GM18907 (cell line): ENCODE measurements at regions not wholly inside any gene's neighbourhood (a gene's known extent, or its start where the extent isn't known, plus 50 kb on each side); places are given as distances from the start of the nearest gene placed in this dataset.

Experiments
- ATAC-seq: cut with Tn5 transposase; IDR thresholded peaks from one replicate; pipeline ENCODE4 v1.9.1; 2021; ENCODE audit warnings: mild to moderate bottlenecking, moderate library complexity; ENCODE audit not compliant: unreplicated experiment

DNA sequence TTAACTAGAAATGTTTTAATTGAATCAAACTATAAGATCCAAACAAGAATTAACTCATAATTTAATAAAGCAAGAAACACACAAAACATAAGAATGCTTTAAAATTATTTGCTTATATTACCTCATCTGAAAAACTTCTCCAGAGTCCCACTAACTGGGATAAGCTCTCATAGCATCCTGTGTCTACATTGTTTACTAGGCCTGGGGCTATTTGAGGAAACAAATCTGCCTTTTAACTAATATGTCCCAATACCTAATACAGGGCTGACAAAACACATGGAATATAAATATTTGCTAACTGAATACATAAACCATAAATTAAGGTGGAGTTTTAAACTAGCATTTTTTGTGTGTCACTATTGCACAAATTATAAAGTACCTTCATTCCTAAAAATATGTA is 1399.8 kb upstream of the SLC10A2 start:
- no peak for ATAC-seq

DNA sequence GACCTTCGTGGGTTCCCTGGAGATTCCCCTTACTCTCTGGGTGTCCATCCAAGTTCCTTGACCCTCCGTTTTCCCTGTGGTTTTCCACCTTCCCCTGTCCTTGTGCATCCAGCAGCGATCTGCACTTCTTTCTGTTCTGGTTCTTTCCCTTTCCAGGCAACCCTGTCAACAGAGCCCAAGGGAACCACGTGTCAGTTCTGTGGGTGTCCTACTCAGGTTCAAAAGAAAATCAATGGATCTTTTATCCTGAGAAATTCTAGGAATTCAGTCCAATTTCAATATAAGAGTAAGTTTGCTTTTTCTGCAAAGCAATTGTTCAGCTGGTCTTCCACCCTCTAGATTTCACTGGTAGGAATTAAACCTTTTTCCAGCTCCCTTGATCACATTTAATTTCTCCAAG is 1394.8 kb upstream of the SLC10A2 start:
- ATAC-seq, result no peak

DNA sequence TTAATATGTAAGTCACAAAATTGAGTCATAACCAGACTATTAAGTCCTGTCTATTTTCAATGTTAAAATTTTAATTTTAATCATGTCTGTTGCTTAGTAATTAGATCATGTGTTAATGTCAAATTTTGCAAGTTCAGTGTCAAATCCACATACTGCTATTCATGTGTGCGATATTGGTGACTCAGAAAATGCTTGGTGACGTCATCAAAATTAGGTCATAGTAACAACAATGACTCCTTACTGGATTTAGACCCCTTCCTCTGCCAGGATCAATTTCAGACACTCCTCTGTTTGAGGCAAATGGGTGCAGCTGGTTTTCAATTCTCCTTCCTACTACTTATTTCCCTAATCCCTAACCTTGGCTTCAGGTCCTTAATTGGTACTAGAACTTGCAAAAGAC is 1394.3 kb upstream of the SLC10A2 start:
- no peak for ATAC-seq

DNA sequence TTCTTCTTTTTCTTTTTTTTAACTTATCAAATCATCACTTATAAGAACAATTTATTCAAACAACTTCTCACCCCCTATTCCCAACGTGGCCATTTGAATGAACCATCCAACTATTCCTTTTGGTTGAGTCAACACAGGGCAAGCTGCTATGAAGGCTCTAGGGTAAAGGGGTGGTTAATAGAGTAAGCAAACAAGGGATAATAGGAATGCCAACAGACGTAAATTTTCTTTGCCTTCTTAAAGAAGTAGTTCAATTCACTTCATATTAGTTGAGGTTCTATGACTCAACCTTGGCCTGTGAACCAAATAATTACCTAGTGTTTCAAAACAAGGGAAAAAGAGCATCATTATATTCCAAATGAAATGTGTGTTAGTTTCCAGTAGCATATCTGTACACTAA is 1383.8 kb upstream of the SLC10A2 start:
- no peak for ATAC-seq

DNA sequence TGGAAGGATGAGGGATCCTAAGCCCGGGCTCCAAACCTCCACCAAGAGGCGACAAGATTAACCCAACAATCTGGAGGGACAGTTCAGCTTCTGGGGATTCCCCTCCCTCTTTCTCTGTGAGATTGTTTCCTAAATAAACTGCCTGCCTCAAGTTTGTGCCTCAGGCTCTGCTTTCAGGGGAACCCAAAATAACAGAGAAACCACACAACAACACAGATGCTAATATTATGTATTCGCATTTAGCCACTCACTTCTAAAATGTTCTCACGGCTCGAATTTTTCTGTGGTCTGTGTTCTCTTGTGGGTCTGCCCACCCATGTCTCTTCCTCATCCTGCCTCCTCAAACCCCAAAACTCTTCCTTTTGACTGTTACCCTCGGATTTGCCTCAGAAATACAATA is 1381.1 kb upstream of the SLC10A2 start:
- no peak for ATAC-seq

DNA sequence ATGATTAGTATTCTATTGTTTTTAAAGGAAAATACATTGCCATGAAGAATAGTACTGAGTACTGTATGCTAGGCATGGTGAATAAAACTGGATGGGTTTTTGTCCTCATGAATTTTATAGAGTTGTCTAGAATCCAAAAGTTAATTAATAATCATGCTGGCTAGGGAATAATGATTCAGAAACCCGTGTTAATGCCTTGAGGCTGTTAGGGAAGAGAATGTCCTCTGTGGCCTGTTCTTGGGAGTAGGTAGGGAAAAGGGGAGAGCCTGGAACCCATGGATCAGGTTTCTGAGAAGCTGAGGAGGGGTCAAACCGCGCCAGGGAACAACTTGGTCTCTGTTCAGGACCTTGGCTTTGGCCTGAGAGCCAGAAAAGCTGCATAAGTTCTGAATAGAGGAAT is 1376.3 kb upstream of the SLC10A2 start:
- ATAC-seq, result no peak

DNA sequence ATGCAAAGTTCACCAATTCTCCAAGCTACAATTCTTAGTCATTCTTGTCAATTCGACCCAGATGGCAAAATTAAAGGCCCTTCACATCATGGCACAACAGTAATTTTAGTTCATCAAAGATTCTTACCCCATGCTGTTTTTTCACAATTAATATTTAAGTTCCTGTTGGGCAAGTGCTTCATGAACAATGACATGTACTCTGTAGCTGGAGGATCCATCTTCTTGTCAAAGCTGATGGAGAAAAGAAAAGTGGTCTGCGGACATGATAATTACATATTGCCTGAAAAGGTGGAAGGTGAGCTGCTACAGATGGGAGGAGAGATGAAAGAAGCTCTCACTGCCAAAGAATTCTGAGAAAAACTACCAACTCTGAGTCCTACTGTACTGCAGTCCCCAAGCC is 1370.3 kb upstream of the SLC10A2 start:
- no peak for ATAC-seq

DNA sequence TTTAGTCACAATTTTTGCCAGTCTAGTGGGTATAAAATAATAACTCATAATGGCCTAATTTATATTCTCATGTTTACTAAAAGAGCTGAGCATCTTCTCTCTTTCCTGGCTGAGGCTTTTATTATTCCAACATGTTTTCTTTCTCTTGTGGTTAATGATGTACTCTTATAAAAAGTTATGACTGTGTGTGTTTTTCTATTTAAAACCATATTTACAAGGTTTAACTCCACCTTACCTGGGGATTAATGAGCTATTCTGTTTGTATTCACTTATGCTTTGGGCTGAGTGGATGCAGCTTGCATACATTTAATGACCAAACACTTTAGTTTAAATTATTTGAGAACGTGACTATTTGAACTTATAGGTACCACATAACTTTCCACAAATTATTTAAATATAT is 1365.7 kb upstream of the SLC10A2 start:
- ATAC-seq, result no peak

DNA sequence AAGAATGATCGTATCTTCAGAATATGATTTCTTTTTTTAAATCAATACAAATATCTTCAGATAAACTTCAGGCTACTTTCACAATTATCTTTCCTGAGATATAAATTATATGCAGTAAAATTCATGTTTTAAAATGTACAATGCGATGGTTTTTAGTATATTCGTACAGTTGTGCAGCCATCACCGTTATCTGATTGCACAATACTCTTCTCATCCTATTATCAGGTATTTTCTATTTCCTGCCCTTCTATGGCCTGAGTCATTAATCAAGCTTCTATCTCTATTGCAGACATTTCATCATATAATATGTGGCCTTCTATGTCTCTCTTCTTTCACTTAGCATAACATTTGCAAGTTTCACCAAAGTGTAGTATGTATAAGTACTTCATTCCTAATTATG is 1360.2 kb upstream of the SLC10A2 start:
- no peak for ATAC-seq

DNA sequence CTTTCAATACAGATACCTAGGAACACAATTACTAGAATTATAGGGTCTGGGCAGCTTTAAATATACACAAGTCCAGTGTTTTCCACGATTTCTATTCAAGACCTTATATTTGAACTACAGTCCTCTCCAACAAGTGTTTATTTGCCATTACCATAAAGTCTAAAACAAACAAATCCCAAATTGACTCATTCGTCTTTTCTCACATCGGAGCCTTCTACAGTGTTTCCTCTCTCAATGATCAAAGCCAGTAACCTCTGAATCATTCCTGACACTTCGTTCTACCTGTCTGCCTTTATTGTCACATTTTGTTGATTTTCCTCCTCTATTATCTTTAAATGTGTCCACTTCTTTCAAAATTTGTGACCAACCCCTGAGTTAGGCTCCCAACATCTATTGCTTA is 1356.5 kb upstream of the SLC10A2 start:
- ATAC-seq, result no peak

DNA sequence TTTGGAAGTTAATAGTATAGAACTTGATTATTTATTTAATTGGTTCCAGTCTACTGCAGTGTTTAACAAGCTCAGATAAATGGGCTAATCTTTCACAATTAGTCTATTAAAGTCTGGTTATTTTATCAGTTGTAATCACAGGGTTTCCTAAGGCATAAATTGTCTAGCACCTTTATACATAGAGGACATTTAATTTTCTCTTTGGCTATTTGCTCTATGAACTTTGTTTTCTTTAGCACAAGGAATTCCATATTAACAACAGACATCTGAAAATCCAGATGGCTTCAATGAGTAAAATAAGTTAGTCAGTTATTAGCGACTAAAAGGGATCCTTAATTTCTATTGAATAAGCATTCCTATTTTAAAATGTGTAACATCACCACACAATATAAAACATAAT is 1350.8 kb upstream of the SLC10A2 start:
- ATAC-seq, result no peak

DNA sequence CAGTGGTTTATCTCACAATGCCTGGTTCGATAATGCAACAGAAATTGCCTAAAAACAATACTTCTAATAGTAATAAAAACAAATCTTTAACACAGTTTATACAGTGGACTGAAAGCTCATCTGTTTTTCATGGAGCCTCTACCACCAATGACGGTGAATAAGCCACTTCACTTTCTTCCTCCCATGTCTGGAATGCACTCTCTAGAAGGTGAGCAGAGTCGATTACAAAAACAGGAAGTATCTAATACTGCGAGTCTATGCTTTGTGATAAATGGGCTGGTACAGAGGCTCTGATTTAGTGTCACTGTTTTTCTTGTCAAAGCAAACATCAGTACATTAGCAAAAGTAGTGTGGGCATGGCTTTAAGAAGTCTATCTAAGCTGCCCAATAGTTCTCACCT is 1348.6 kb upstream of the SLC10A2 start:
- no peak for ATAC-seq

DNA sequence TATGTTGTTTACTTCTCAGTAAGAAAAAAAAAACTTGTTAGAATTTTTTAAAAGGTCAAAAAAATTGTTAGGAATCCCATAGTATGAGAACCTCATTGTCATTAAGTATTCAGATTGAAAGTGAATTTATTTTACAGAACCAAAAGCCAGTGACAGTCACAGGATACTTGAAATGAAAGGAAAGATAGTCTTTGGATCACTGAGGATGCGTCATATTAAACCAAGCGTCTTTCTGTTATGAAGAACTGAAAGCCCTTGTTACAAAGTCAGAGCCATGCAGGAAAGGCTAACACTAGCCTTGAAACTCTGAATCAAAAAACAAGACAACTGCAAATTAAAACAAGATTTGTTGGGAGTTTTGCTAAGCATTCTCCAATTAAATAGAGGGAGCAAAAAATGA is 1348.0 kb upstream of the SLC10A2 start:
- ATAC-seq, result no peak

DNA sequence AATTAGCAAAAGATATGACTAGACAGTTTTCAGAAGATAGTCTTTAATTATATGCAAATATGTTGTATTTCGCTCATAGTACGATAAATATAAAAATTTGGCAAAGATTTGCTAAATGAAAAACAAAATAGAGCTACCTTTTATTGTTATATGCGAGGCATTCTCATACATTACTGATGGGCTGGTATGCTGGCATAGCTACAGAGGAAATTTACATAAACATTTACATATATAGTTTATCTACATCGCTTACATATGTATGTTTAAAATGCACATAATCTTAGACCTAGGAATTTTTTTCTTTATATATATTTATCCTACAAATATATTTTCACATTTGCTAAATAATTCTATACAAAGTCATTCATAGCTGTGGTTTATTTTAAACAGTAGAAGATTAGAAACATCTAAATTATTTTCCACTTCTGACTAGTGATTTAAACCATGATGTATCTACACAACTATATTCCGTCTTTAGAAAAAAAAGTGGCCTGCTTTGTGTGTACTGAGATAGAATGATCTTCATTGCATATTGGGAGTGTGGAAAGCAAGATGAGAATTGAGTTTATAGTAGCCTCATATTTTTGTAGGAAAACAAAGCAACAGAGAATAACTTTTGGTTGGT is 1345.0 kb upstream of the SLC10A2 start:
- ATAC-seq, result no peak

DNA sequence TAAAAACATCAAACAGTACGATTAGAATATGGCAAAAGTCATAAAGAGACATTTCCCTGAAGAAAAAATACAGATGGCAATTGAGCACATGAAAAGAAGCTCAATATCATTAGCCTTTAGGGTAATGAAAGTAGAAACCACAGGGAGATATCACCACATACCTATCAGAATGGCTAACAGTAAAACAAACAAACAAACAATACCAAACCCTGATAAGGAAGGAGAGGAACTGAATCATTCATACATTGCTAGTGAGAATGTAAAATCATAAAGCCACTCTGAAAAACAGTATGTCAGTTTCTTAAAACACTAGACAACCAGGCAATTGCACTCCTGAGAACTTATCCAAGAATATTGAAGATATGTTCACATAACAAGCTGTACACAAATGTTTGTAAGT is 1342.5 kb upstream of the SLC10A2 start:
- no peak for ATAC-seq

DNA sequence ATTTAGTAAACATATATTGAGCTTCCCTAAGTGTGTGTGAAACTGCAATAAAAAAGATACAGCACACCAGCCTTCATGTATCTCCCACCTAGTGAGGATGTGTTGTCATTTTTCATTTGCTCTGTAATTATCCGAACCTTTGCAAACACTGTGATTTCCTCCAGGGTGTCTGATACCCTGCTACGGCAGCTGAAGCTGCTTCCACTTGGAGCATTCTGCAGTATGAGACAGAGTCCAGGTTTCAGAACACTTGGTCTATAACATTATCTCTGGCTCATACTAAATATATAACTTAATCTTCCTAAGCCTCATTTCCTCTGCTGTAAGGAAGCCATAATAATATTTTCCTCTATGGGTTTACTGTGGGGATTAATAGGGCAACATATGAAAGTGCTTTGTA is 1338.1 kb upstream of the SLC10A2 start:
- ATAC-seq, result no peak

DNA sequence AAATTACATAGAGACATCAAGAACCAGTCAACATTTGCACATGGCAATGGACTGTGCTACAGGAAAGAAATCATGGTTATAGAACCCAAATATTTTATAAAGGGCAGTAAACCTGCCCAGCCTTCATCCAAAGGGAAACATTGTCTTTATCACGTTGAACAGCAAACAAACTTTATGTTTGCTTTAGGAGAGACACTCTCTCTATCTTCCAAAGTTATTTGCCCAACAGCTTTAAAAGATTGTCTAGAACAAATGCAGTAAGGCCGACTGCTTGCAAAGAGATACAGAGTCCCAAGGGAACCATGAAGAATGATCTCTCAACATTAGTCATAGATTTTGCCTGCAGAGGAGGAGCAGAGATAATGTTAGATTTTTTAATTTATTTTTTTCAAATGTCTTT is 1323.5 kb upstream of the SLC10A2 start:
- no peak for ATAC-seq

DNA sequence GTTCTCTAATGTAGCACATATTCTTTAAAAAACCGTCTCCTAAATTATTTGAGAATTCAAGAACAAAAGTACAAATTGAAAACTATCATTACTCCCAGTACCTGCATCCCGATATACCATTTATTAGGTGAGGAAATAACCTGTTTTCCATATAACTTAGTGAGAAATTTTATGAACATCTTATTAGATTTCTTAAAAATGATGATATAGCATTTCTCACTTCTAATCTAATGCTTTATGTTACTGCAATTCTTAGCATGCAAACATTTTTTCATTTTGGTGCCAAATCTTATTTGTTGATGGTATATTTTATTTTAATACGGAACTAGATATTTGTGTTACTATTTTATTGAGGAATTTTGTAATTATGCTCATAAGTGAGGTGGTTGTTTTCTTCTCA is 1321.3 kb upstream of the SLC10A2 start:
- no peak for ATAC-seq

DNA sequence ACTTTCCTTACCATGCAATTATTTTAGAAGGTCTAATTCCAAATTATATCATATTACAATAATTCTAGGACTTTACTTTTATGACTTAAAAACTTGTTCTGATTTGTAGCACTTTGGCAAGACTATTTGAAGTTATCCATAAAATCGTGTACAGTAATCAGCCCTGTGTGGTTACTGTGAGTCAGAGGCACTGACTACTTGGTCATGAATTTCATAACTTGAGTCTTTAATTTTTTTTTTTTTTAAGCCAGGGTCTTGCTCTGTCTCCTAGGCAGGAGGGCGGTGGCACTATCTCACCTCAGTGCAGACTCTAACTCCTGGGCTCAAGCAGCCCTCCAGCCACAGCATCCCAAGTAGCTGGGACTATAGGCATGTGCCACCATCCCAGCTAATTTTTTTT is 1319.2 kb upstream of the SLC10A2 start:
- ATAC-seq, result no peak

DNA sequence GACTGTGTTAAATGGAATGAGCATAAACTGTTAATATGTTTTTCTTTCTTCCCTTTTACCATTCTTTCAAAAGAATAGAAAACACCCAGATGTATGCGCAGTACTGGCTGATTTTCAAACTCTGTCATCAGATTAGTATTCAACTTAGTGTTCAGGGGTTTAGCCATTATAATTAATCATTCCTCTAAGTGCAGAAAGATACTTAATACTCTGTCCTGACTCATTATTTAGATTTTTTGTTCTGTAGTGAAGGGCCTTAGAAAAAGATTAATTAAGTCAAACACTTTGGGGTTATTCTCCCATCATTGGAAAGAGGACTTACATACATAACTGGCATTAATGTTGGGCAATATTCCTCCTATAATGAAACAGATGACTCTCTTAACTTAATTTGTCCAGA is 1316.7 kb upstream of the SLC10A2 start:
- ATAC-seq, result no peak

DNA sequence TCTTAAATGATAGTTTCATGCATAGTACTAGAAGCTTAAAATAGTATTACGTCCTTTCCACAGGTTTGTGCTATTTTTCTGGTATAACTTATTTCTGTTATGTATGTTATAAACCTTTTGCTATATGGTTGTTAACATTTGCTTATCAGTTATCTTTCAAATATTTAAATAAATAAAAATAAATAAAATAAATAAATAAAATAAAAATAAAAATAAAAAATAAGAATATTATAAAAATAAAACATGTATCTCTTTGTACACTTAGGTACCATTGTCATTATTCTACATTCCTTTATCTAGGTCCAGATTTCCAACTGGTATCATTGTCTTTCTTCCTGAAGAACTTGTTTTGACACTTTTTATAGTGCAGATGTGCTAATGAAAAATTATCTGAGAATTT is 1310.4 kb upstream of the SLC10A2 start:
- ATAC-seq, result no peak

DNA sequence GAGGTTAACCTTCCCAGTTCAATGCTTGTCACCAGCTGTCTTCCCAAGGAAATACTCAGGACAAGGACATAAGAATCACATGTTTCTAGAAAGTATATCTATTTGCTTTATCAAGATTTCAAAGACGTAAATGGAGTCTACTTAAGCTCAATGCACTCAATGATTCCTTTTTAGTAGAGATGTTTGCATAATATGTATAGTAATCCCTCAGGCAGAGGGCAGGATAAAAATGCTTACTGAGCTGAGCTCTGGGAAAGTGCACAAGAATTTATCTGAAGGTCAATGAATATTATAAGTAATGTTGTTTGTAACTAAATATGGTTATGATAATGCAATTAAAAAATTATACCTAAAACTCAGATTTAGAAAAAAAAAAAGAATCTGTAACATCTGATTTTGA is 1309.4 kb upstream of the SLC10A2 start:
- ATAC-seq, result no peak

DNA sequence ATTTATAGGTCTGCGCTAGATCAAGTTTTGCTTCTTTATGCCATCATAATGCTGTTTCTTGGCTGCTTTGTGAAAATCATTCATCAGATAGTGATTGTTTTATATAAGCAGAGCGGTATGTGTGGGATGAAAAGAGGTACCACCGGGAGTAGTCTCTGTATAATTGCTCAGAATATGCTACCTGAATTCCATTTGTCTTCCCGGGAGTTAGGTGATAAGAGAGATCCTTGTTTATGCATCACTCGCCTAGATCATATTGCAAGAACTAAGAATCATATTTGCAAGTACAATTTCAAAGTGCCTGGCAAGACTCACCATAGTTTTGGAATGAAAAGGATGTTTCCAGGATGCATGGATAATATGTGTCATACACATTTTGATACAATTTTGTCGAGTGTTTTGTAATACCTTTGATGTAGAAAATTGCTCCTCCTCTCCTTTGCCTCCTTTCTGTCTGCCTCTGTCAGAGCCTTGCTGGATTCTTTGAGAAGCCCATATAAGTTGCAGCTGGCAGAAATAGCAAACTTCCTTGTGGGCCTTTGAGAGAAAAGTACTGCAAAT is 1306.0 kb upstream of the SLC10A2 start:
- ATAC-seq, result no peak
